HepG2 (cell line): ENCODE measurements at regions not wholly inside any gene's neighbourhood (a gene's known extent, or its start where the extent isn't known, plus 50 kb on each side); places are given as distances from the start of the nearest gene placed in this dataset.

Experiments used
- ATAC-seq: fragments of 200-7000 bp; cut with Tn5 transposase; 3 replicates; pipeline ENCODE4 v1.9.1; 2020; ENCODE audit warnings: mild to moderate bottlenecking, moderate library complexity
- BruUV-seq: library from RNA; stranded (reverse); fragments of 400-500 nt; replicated peaks from 2 replicates; lab custom pipeline; 2021; lab: Mats Ljungman, UMichigan
- CTCF ChIA-PET: fragments of 300-600 bp; formaldehyde crosslinking; extraction: SDS; loops from one replicate; lab custom pipeline; 2021; ENCODE audit warnings: low total read pairs, inconsistent platforms, low intra/inter-chr PET ratio; lab: Yijun Ruan, JAX
- POLR2A ChIA-PET: fragments of 350-600 bp; sonication (Branson Sonifier 250); formaldehyde crosslinking; loops from one replicate; lab custom pipeline; 2020; ENCODE audit warnings: antibody characterized with exemption, inconsistent platforms; lab: Yijun Ruan, JAX
- DNase-seq: peaks from one replicate; pipeline ENCODE4 v3.0.0-alpha.2; 2015; ENCODE audit warnings: low spot score
- FAIRE-seq: peaks from 3 replicates; lab custom pipeline; 2011; peaks lifted over from hg19 to GRCh38; lab: Jason Lieb, UNC
- H2AFZ ChIP-seq: one replicate; pipeline ENCODE4 v1.6.1; 2011; ENCODE audit warnings: low read length, inconsistent platforms
- H3K27ac ChIP-seq: fragments of 300-600 bp; 3 replicates; pipeline ENCODE4 v1.8.0; 2011; ENCODE audit warnings: mixed run types, mild to moderate bottlenecking, mixed read lengths, low read length, inconsistent platforms; ENCODE audit not compliant: insufficient read depth; ENCODE audit errors: extremely low read length
- H3K27me3 ChIP-seq, 2 experiments: fragments of 200-600 bp in 1 of 2; 2 replicates in 1 of 2; 3 replicates in 1 of 2; pipeline versions ENCODE4 v1.6.0 to v1.8.0; 2011; ENCODE audit warnings: low read length in 2 of 2, mild to moderate bottlenecking in 2 of 2, moderate library complexity in 2 of 2, inconsistent platforms in 1 of 2; ENCODE audit not compliant: insufficient read depth in 2 of 2, control insufficient read depth in 1 of 2
- H3K36me3 ChIP-seq, 2 experiments: fragments of 200-600 bp in 1 of 2; replicated peaks in 1 of 2; 2 replicates in 1 of 2; 3 replicates in 1 of 2; pipeline versions ENCODE4 v1.5.1 to v1.8.0; 2011; ENCODE audit warnings: low read length in 2 of 2, inconsistent platforms in 1 of 2; ENCODE audit not compliant: insufficient read depth in 2 of 2, control insufficient read depth in 1 of 2
- H3K4me1 ChIP-seq: 2 replicates; pipeline ENCODE4 v1.5.1; 2012; ENCODE audit warnings: low read length, inconsistent platforms; ENCODE audit not compliant: insufficient read depth
- H3K4me2 ChIP-seq: 2 replicates; pipeline ENCODE4 v1.6.0; 2011; ENCODE audit warnings: low read depth, low read length, inconsistent platforms
- H3K4me3 ChIP-seq, 3 experiments: fragments of 200-600 bp in 1 of 3; sonication (generic), shearing (Covaris generic) in 1 of 3; replicated peaks in 1 of 3; 2 replicates each; pipeline ENCODE4 v1.5.1; 2011 to 2016; ENCODE audit warnings: low read length in 3 of 3, inconsistent platforms in 2 of 3, low read depth in 2 of 3, mild to moderate bottlenecking in 2 of 3, control low read depth in 1 of 3, mixed read lengths in 1 of 3; ENCODE audit not compliant: insufficient read depth in 1 of 3
- H3K79me2 ChIP-seq: one replicate; pipeline ENCODE4 v1.6.1; 2011; ENCODE audit warnings: low read length, inconsistent platforms; ENCODE audit not compliant: insufficient read depth
- H3K9ac ChIP-seq: 2 replicates; pipeline ENCODE4 v1.6.0; 2011; ENCODE audit warnings: mild to moderate bottlenecking, low read depth, low read length, inconsistent platforms; ENCODE audit not compliant: insufficient read depth
- H3K9me3 ChIP-seq: 2 replicates; pipeline ENCODE4 v1.5.1; 2012; ENCODE audit warnings: mild to moderate bottlenecking, low read length
- H4K20me1 ChIP-seq: 2 replicates; pipeline ENCODE4 v1.6.0; 2011; ENCODE audit warnings: inconsistent platforms, mild to moderate bottlenecking, low read length, moderate library complexity; ENCODE audit not compliant: insufficient read depth
- CREM ChIP-seq, 2 experiments: sonication (generic) in 1 of 2; formaldehyde crosslinking in 1 of 2; IDR thresholded peaks; 2 replicates each; pipeline versions ENCODE4 v1.4.0 to v1.6.1; 2016 to 2020; ENCODE audit warnings: antibody characterized with exemption in 1 of 2, mild to moderate bottlenecking in 1 of 2, missing genetic modification reagents in 1 of 2
- HCFC1 ChIP-seq: fragments of 150-350 bp; IDR thresholded peaks from 2 replicates; pipeline ENCODE4 v1.6.1; 2014; ENCODE audit warnings: low read depth, low read length
- JDP2 ChIP-seq: sonication (generic); formaldehyde crosslinking; IDR thresholded peaks from 2 replicates; pipeline ENCODE4 v1.8.1; 2022; ENCODE audit warnings: missing genetic modification reagents, borderline replicate concordance
- KLF15 ChIP-seq: sonication (generic); formaldehyde crosslinking; IDR thresholded peaks from 2 replicates; pipeline ENCODE4 v1.8.1; 2023; ENCODE audit warnings: borderline replicate concordance, mild to moderate bottlenecking, inconsistent platforms, missing genetic modification reagents, mixed read lengths
- MXI1 ChIP-seq: IDR thresholded peaks from 3 replicates; pipeline ENCODE4 v1.6.1; 2012; ENCODE audit warnings: low read depth, low read length, inconsistent platforms, borderline replicate concordance
- NFE2 ChIP-seq: sonication (generic); formaldehyde crosslinking; IDR thresholded peaks from 2 replicates; pipeline ENCODE4 v1.4.0; 2020; ENCODE audit warnings: missing genetic modification reagents
- PHB2 ChIP-seq: fragments of 450-650 bp; IDR thresholded peaks from 2 replicates; pipeline ENCODE4 v1.6.1; 2018; ENCODE audit not compliant: partially characterized antibody
- PRDM10 ChIP-seq: sonication (generic); formaldehyde crosslinking; IDR thresholded peaks from 2 replicates; pipeline ENCODE4 v1.4.0; 2020; ENCODE audit warnings: low read depth, missing genetic modification reagents
- SKIL ChIP-seq: sonication (generic); formaldehyde crosslinking; IDR thresholded peaks from 2 replicates; pipeline ENCODE4 v1.8.0; 2022; ENCODE audit warnings: missing genetic modification reagents, mild to moderate bottlenecking, moderate library complexity, borderline replicate concordance
- TEAD2 ChIP-seq: sonication (generic); formaldehyde crosslinking; IDR thresholded peaks from 2 replicates; pipeline ENCODE4 v1.9.0; 2021; ENCODE audit warnings: missing genetic modification reagents
- TGIF2 ChIP-seq: IDR thresholded peaks from 2 replicates; pipeline ENCODE4 v1.6.1; 2016; ENCODE audit warnings: control low read depth, missing compliant biosample characterization
- ZFP1 ChIP-seq: IDR thresholded peaks from 2 replicates; pipeline ENCODE4 v1.6.1; 2016
- ZNF207 ChIP-seq: fragments of 450-650 bp; IDR thresholded peaks from 2 replicates; pipeline ENCODE4 v1.6.1; 2016; ENCODE audit warnings: antibody characterized with exemption, borderline replicate concordance
- ZNF615 ChIP-seq: sonication (generic); formaldehyde crosslinking; IDR thresholded peaks from 2 replicates; pipeline ENCODE4 v1.5.0; 2020; ENCODE audit warnings: mild to moderate bottlenecking, missing genetic modification reagents, borderline replicate concordance
- ZNF777 ChIP-seq: sonication (generic); formaldehyde crosslinking; IDR thresholded peaks from 2 replicates; pipeline ENCODE4 v1.4.0; 2020; ENCODE audit warnings: missing genetic modification reagents
- ZNF839 ChIP-seq: sonication (generic); formaldehyde crosslinking; IDR thresholded peaks from 2 replicates; pipeline ENCODE4 v1.4.0; 2020; ENCODE audit warnings: missing genetic modification reagents, mild to moderate bottlenecking, borderline replicate concordance
- WGBS: methylation state at CpG from one replicate; pipeline ENCODE4 v1.1.6; 2017; ENCODE audit warnings: low lambda C conversion rate; 5-methylcytosine and 5-hydroxymethylcytosine counted together
- in situ Hi-C: cut with HindIII; loops from 2 replicates; pipeline ENCODE4 v1.10.0; 2017; ENCODE audit warnings: low pct_unique_long_range_greater_than_20kb; ENCODE audit not compliant: extremely low pct_ligation_motif_present
- intact Hi-C: fragments of 100-400 bp; cut with micrococcal nuclease; formaldehyde crosslinking; loops from one replicate; pipeline ENCODE4 v1.10.0; 2022; ENCODE audit not compliant: unreplicated experiment
- TF ChIP-seq, protein P1 (sequence below): sonication (generic); formaldehyde crosslinking; IDR thresholded peaks from 2 replicates; pipeline ENCODE4 v1.9.0; 2021; ENCODE audit warnings: missing genetic modification reagents, borderline replicate concordance

- TF ChIP-seq SKIL (CRISPR knock-in tag) = no peak
- TF ChIP-seq, all 625 proteins: peak for 0
Measured at GRCh38 chr13:106133025-106133424, 402.4 kb downstream of the EFNB2 start (continued).

DNA sequence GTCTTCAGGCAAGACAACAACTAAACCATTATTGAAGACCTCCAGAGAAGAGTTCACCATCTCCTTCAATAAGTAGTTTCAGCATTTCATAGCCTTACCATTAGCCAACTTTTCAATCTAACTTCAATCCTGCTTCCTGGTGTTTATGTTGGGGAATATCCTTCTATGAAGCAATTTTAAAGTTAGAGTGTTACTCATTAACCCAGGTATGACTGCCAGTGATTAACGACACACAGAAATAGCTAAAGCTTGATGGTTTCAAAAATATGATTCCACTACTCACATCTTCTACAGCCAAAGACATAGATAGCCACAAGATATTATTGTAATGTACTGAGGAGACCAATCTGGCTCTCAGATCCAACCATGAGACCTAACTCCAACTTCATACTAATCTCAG is 403.2 kb downstream of the EFNB2 start:
- DNase-seq = no peak
- Histone ChIP-seq H3K4me1 (no peaks in the 10 kb centered on the region), H2AFZ (no peak overlapping the region), H3K4me2 (no peak overlapping the region), H3K9ac (no peak overlapping the region), H3K27ac (no peak overlapping the region), H4K20me1 (no peaks in the 10 kb centered on the region), H3K36me3 (no peaks in the 10 kb centered on the region), H3K9me3 (no peaks in the 10 kb centered on the region), H3K4me3 (no peak overlapping the region), H3K27me3 (no peaks in the 10 kb centered on the region), H3K79me2 (no peaks in the 10 kb centered on the region)
- intact Hi-C loops = no loop called here
- in situ Hi-C loops = no loop called here
- WGBS = 0% methylated on average over 1 of the region's 1 CpG
- BruUV-seq = no TSS peak
- no peak for ATAC-seq
- FAIRE-seq = no peak
- TF ChIP-seq ZNF615 (CRISPR knock-in tag) (no peak), NFE2 (CRISPR knock-in tag) (no peak), MXI1 (no peak), ZNF839 (CRISPR knock-in tag) (no peak), ZNF207 (no peak), HCFC1 (no peak), PRDM10 (CRISPR knock-in tag) (no peak), KLF15 (CRISPR knock-in tag) (no peak), PHB2 (no peak), JDP2 (CRISPR knock-in tag) (no peak), CREM (IDR thresholded peaks at IDR 0.05) (no peak), CREM (CRISPR knock-in tag; IDR thresholded peaks at IDR 0.05) (no peak), TGIF2 (no peak), ZFP1 (CRISPR knock-in tag) (no peak), ZNF777 (CRISPR knock-in tag) (no peak), TEAD2 (CRISPR knock-in tag) (no peak)
- TF ChIP-seq, protein P1, sequence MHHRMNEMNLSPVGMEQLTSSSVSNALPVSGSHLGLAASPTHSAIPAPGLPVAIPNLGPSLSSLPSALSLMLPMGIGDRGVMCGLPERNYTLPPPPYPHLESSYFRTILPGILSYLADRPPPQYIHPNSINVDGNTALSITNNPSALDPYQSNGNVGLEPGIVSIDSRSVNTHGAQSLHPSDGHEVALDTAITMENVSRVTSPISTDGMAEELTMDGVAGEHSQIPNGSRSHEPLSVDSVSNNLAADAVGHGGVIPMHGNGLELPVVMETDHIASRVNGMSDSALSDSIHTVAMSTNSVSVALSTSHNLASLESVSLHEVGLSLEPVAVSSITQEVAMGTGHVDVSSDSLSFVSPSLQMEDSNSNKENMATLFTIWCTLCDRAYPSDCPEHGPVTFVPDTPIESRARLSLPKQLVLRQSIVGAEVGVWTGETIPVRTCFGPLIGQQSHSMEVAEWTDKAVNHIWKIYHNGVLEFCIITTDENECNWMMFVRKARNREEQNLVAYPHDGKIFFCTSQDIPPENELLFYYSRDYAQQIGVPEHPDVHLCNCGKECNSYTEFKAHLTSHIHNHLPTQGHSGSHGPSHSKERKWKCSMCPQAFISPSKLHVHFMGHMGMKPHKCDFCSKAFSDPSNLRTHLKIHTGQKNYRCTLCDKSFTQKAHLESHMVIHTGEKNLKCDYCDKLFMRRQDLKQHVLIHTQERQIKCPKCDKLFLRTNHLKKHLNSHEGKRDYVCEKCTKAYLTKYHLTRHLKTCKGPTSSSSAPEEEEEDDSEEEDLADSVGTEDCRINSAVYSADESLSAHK (CRISPR knock-in tag) = no peak
- ChIA-PET POLR2A (no interaction called here), CTCF (no interaction called here)
